GM12874 (cell line): ENCODE measurements at regions not wholly inside any gene's neighbourhood (a gene's known extent, or its start where the extent isn't known, plus 50 kb on each side); places are given as distances from the start of the nearest gene placed in this dataset.

Source experiments
- TF ChIP-seq, protein P1 (sequence below): IDR thresholded peaks from 2 replicates; pipeline ENCODE4 v1.5.1; 2011; ENCODE audit warnings: low read depth, mild to moderate bottlenecking, control low read depth, low read length, moderate library complexity; ENCODE audit not compliant: insufficient read depth

- TF ChIP-seq, protein P1, sequence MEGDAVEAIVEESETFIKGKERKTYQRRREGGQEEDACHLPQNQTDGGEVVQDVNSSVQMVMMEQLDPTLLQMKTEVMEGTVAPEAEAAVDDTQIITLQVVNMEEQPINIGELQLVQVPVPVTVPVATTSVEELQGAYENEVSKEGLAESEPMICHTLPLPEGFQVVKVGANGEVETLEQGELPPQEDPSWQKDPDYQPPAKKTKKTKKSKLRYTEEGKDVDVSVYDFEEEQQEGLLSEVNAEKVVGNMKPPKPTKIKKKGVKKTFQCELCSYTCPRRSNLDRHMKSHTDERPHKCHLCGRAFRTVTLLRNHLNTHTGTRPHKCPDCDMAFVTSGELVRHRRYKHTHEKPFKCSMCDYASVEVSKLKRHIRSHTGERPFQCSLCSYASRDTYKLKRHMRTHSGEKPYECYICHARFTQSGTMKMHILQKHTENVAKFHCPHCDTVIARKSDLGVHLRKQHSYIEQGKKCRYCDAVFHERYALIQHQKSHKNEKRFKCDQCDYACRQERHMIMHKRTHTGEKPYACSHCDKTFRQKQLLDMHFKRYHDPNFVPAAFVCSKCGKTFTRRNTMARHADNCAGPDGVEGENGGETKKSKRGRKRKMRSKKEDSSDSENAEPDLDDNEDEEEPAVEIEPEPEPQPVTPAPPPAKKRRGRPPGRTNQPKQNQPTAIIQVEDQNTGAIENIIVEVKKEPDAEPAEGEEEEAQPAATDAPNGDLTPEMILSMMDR: no peak
Measured at GRCh38 chr17:69936996-69937395, 138.0 kb upstream of the KCNJ16 start.

DNA sequence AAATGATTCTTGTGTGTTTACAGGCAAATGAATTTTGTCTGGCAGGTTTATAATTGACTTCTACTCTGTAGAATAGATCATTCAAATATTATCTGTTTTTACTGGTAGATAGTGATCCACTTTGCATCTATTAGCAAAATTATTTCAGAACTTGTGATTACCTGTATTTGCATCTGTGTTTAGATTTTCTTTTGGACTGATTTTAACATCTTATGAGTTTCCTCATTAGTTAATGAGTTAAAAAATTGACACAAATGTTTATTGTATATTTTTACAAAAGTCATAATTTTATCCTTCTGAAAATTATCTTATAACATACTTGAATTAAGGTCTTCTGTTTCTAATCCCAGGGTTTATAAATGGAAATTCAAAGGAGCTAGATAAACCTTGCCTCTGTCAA is 132.0 kb upstream of the KCNJ16 start:
- TF ChIP-seq, protein P1: no peak

- TF ChIP-seq, protein P1: no peak
Measured at GRCh38 chr17:69944406-69944805, 130.6 kb upstream of the KCNJ16 start.

- TF ChIP-seq, protein P1: no peak
Measured at GRCh38 chr17:69945698-69946185, 129.3 kb upstream of the KCNJ16 start.

GRCh38 chr17:69947027-69947759 is 127.8 kb upstream of the KCNJ16 start:
- TF ChIP-seq, protein P1: no peak

DNA sequence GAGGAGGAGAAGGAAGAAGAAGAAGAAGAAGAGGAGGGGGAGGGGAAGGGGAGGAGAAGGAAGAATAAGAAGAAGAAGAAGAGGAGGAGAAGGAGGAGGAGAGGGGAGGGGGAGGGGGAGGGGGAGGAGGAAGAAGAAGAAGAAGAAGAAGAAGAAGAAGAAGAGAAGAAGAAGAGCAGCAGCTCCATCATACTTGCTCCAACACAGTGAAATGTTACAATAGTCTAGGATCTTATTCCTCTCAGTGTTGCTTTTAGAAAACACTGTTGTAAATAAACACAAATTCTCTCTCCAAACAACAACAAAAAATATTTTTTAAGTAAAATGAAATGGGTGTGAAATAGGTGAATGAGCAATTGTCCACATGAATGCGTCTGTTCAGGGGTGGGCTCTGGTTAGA is 126.6 kb upstream of the KCNJ16 start:
- TF ChIP-seq, protein P1: no peak

- TF ChIP-seq, protein P1: no peak
Measured at GRCh38 chr17:69949496-69949895, 125.5 kb upstream of the KCNJ16 start.
